ENCODE measurements at regions not wholly inside any gene's neighbourhood (a gene's known extent, or its start where the extent isn't known, plus 50 kb on each side); places are given as distances from the start of the nearest gene placed in this dataset.

- Histone ChIP-seq H3K27me3 (ENCODE audit: control insufficient read depth in 1 of 2, insufficient read depth in 2 of 2, low read length in 2 of 2) (peaks cover 2 to 76% of the 10 kb centered on the region in 2 experiments; a peak in 3 of 5 replicates), H3K9me3 (ENCODE audit: low read length) (no peaks in the 10 kb centered on the region), H3K4me2 (ENCODE audit: low read depth, low read length) (no peak overlapping the region), H3K4me3 (replicated peaks in 1 of 3; ENCODE audit: insufficient read depth in 1 of 3, low read depth in 2 of 3, low read length in 3 of 3) (no peak overlapping the region), H3K27ac (ENCODE audit: extremely low read length, insufficient read depth, low read length) (no peak overlapping the region), H3K4me1 (ENCODE audit: insufficient read depth, low read length) (peaks cover 5% of the 10 kb centered on the region; the same call in 1 of the 2 replicates), H3K36me3 (replicated peaks in 1 of 2; ENCODE audit: control insufficient read depth in 1 of 2, insufficient read depth in 2 of 2, low read length in 2 of 2) (no peaks in the 10 kb centered on the region), H3K9ac (ENCODE audit: insufficient read depth, low read depth, low read length) (no peak overlapping the region), H4K20me1 (ENCODE audit: insufficient read depth, low read length) (no peaks in the 10 kb centered on the region; the same call in 1 of the 2 replicates), H3K79me2 (ENCODE audit: insufficient read depth, low read length) (no peaks in the 10 kb centered on the region), H2AFZ (ENCODE audit: low read length) (no peak overlapping the region)
- no peak for ATAC-seq
- DNase-seq (ENCODE audit: low spot score) = no peak
- WGBS (ENCODE audit: low lambda C conversion rate) = 15% methylated on average over 7 of the region's 7 CpGs
- intact Hi-C loops (cut with micrococcal nuclease; ENCODE audit: unreplicated experiment) (loop anchor here (5.0 to 10.0 kb wide), 3 partner anchors 127 to 364 kb away; no protein-coding TSS in a partner anchor), in situ Hi-C loops (cut with HindIII; ENCODE audit: extremely low pct_ligation_motif_present, low pct_unique_long_range_greater_than_20kb) (loop anchor here (5.0 to 10.0 kb wide), 2 partner anchors 124 to 337 kb away; no protein-coding TSS in a partner anchor)
- TF ChIP-seq RBM39 (IDR thresholded peaks at IDR 0.05; ENCODE audit: low read depth, low read length, poor library complexity, severe bottlenecking) (no peak), ZEB1 (IDR thresholded peaks at IDR 0.05; ENCODE audit: insufficient replicate concordance, low read depth) (no peak), ETS1 (CRISPR knock-in tag; IDR thresholded peaks at IDR 0.05) (no peak), KMT2B (CRISPR knock-in tag; IDR thresholded peaks at IDR 0.05) (no peak)
- FAIRE-seq = no peak
- ChIA-PET CTCF (ENCODE audit: low intra/inter-chr PET ratio, low total read pairs) (interaction anchor here (1.1 to 3.9 kb wide), 2 partner anchors 126 to 335 kb away, joined by 3 to 16 read pairs; no protein-coding TSS in a partner anchor), POLR2A (no interaction called here)
- no TSS peak for BruUV-seq (replicated peaks)
Observed at GRCh38 chr2:120678926-120679325, 56.7 kb upstream of the GLI2 start.

- intact Hi-C loops (cut with micrococcal nuclease; ENCODE audit: unreplicated experiment) (loop anchor here (5.0 to 10.0 kb wide), 3 partner anchors 127 to 365 kb away; no protein-coding TSS in a partner anchor), in situ Hi-C loops (cut with HindIII; ENCODE audit: extremely low pct_ligation_motif_present, low pct_unique_long_range_greater_than_20kb) (loop anchor here (5.0 to 10.0 kb wide), 2 partner anchors 125 to 337 kb away; no protein-coding TSS in a partner anchor)
- Histone ChIP-seq H3K9ac (ENCODE audit: insufficient read depth, low read depth, low read length) (no peak overlapping the region), H4K20me1 (ENCODE audit: insufficient read depth, low read length) (no peaks in the 10 kb centered on the region; the same call in 1 of the 2 replicates), H3K27me3 (ENCODE audit: control insufficient read depth in 1 of 2, insufficient read depth in 2 of 2, low read length in 2 of 2) (peaks cover 2 to 70% of the 10 kb centered on the region in 2 experiments; a peak in 3 of 5 replicates), H2AFZ (ENCODE audit: low read length) (no peak overlapping the region), H3K4me1 (ENCODE audit: insufficient read depth, low read length) (peaks cover 5% of the 10 kb centered on the region; the same call in 1 of the 2 replicates), H3K9me3 (ENCODE audit: low read length) (no peaks in the 10 kb centered on the region), H3K4me3 (replicated peaks in 1 of 3; ENCODE audit: insufficient read depth in 1 of 3, low read depth in 2 of 3, low read length in 3 of 3) (no peak overlapping the region), H3K27ac (ENCODE audit: extremely low read length, insufficient read depth, low read length) (no peak overlapping the region), H3K79me2 (ENCODE audit: insufficient read depth, low read length) (no peaks in the 10 kb centered on the region), H3K4me2 (ENCODE audit: low read depth, low read length) (no peak overlapping the region), H3K36me3 (replicated peaks in 1 of 2; ENCODE audit: control insufficient read depth in 1 of 2, insufficient read depth in 2 of 2, low read length in 2 of 2) (no peaks in the 10 kb centered on the region)
- ChIA-PET CTCF (ENCODE audit: low intra/inter-chr PET ratio, low total read pairs) (interaction anchor here (0.8 to 3.9 kb wide), 6 partner anchors 127 to 1038 kb away, joined by 3 to 16 read pairs (median 4); no protein-coding TSS in a partner anchor), POLR2A (no interaction called here)
- 9% methylated on average over 5 of the region's 9 CpGs for WGBS (ENCODE audit: low lambda C conversion rate)
- BruUV-seq (replicated peaks) = no TSS peak
- peak; percentile 9; the same call in 2 of the 3 replicates for ATAC-seq
- no peak for FAIRE-seq
- no peak for DNase-seq (ENCODE audit: low spot score)
- TF ChIP-seq POLR2AphosphoS5 (IDR thresholded peaks at IDR 0.05; ENCODE audit: low read depth, low read length) (no peak), SMC3 (IDR thresholded peaks at IDR 0.05; ENCODE audit: low read length) (no peak), ZBTB7B (CRISPR knock-in tag; IDR thresholded peaks at IDR 0.05) (no peak), BCL3 (CRISPR knock-in tag; IDR thresholded peaks at IDR 0.05) (no peak), NAIF1 (CRISPR knock-in tag; IDR thresholded peaks at IDR 0.05; ENCODE audit: borderline replicate concordance) (no peak), ZNF431 (CRISPR knock-in tag; IDR thresholded peaks at IDR 0.05; ENCODE audit: borderline replicate concordance, low read depth) (no peak), GFI1 (CRISPR knock-in tag; IDR thresholded peaks at IDR 0.05; ENCODE audit: borderline replicate concordance) (no peak)
Observed at GRCh38 chr2:120679526-120679925, 56.1 kb upstream of the GLI2 start.
